Endodermal cell (in vitro differentiated cells): ENCODE measurements at regions not wholly inside any gene's neighbourhood (a gene's known extent, or its start where the extent isn't known, plus 50 kb on each side); places are given as distances from the start of the nearest gene placed in this dataset.

ENCODE experiments used
- DNase-seq: peaks from one replicate; pipeline ENCODE4 v3.0.0-alpha.2; 2017
- H3K27ac ChIP-seq: 2 replicates; pipeline ENCODE4 v1.5.1; 2013; ENCODE audit warnings: mild to moderate bottlenecking, low read depth, low read length, moderate library complexity
- H3K27me3 ChIP-seq: 2 replicates; pipeline ENCODE4 v1.6.1; 2013; ENCODE audit warnings: mild to moderate bottlenecking, low read length, moderate library complexity; ENCODE audit not compliant: insufficient read depth, control insufficient read depth, poor library complexity, severe bottlenecking
- H3K36me3 ChIP-seq: 2 replicates; pipeline ENCODE4 v1.7.0; 2013; ENCODE audit warnings: mild to moderate bottlenecking, low read length, moderate library complexity; ENCODE audit not compliant: control insufficient read depth, insufficient read depth
- H3K4me1 ChIP-seq: one replicate; pipeline ENCODE4 v1.7.0; 2013; ENCODE audit warnings: low read length; ENCODE audit not compliant: control insufficient read depth, insufficient read depth
- H3K4me3 ChIP-seq: 2 replicates; pipeline ENCODE4 v1.5.1; 2013; ENCODE audit warnings: mild to moderate bottlenecking, low read length, moderate library complexity
- H3K9ac ChIP-seq: 2 replicates; pipeline ENCODE4 v1.6.1; 2013; ENCODE audit warnings: mild to moderate bottlenecking, low read length, moderate library complexity; ENCODE audit not compliant: poor library complexity, severe bottlenecking; ENCODE audit errors: extremely low read depth
- H3K9me3 ChIP-seq: 2 replicates; pipeline ENCODE4 v1.6.1; 2013; ENCODE audit warnings: mild to moderate bottlenecking, low read length, moderate library complexity; ENCODE audit not compliant: control insufficient read depth
- H3K27ac Mint-ChIP-seq: 2 replicates; pipeline ENCODE4 v1.8.0; 2020; ENCODE audit warnings: mixed read lengths
- H3K27me3 Mint-ChIP-seq: 2 replicates; pipeline ENCODE4 v1.8.0; 2021; ENCODE audit warnings: mild to moderate bottlenecking, mixed read lengths; ENCODE audit not compliant: insufficient read depth
- H3K36me3 Mint-ChIP-seq: 2 replicates; pipeline ENCODE4 v1.8.0; 2020; ENCODE audit warnings: low read depth, mixed read lengths
- H3K4me1 Mint-ChIP-seq: 2 replicates; pipeline ENCODE4 v1.8.0; 2020; ENCODE audit warnings: mixed read lengths
- H3K4me3 Mint-ChIP-seq: 2 replicates; pipeline ENCODE4 v1.8.0; 2020; ENCODE audit warnings: mild to moderate bottlenecking, moderate library complexity, mixed read lengths
- H3K9me3 Mint-ChIP-seq: 2 replicates; pipeline ENCODE4 v1.8.0; 2020; ENCODE audit warnings: mild to moderate bottlenecking, mixed read lengths
- WGBS, 2 experiments: methylation state at CpG; one replicate each; pipeline versions ENCODE4 v1.1.5 to v1.1.7; 2013; ENCODE audit warnings: missing lambda C conversion rate in 2 of 2, mixed read lengths in 1 of 2; ENCODE audit not compliant: insufficient coverage in 1 of 2, insufficient read length in 1 of 2; 5-methylcytosine and 5-hydroxymethylcytosine counted together
- TF ChIP-seq, protein P1 (sequence below): fragments of 200-600 bp; sonication (generic); conservative IDR thresholded peaks from 2 replicates; pipeline ENCODE4 v1.5.0; 2021; ENCODE audit warnings: antibody characterized with exemption, mild to moderate bottlenecking

DNA sequence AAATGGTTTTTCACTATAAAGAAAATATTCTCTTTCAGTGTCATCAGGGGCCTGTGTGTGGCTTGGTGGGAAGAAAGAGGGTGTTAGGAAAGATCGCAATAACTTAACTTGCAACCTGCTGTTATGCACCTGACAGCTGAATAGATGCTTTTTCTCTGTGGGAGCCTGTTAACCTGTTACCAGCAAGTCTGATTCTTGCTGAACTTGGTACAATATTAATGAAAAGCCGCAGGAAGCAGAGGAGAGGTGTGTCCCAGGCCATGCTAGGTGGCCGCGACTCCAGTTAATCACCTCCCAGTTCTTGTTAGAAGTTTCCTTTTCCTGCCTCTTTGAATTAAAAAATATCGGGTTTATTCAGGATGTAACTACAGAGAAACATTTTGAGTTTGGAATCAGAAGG, 494.8 kb upstream of the AGA start:
- H3K36me3 Mint-ChIP-seq: no peaks in the 10 kb centered on the region
- H3K4me1 Mint-ChIP-seq: no peaks in the 10 kb centered on the region
- no peak overlapping the region for H3K4me3 Mint-ChIP-seq
- Histone ChIP-seq H3K27me3 (no peaks in the 10 kb centered on the region), H3K4me1 (no peaks in the 10 kb centered on the region), H3K9ac (no peak overlapping the region), H3K27ac (no peak overlapping the region), H3K4me3 (no peak overlapping the region), H3K36me3 (no peaks in the 10 kb centered on the region), H3K9me3 (peaks cover 8% of the 10 kb centered on the region)
- TF ChIP-seq, protein P1, sequence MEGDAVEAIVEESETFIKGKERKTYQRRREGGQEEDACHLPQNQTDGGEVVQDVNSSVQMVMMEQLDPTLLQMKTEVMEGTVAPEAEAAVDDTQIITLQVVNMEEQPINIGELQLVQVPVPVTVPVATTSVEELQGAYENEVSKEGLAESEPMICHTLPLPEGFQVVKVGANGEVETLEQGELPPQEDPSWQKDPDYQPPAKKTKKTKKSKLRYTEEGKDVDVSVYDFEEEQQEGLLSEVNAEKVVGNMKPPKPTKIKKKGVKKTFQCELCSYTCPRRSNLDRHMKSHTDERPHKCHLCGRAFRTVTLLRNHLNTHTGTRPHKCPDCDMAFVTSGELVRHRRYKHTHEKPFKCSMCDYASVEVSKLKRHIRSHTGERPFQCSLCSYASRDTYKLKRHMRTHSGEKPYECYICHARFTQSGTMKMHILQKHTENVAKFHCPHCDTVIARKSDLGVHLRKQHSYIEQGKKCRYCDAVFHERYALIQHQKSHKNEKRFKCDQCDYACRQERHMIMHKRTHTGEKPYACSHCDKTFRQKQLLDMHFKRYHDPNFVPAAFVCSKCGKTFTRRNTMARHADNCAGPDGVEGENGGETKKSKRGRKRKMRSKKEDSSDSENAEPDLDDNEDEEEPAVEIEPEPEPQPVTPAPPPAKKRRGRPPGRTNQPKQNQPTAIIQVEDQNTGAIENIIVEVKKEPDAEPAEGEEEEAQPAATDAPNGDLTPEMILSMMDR: no peak
- no peak overlapping the region for H3K27ac Mint-ChIP-seq
- WGBS, 2 experiments: 94 to 100% methylated on average over 3 to 5 of the region's 5 CpGs
- peaks cover 10% of the 10 kb centered on the region for H3K9me3 Mint-ChIP-seq
- no peak for DNase-seq
- no peaks in the 10 kb centered on the region for H3K27me3 Mint-ChIP-seq

DNA sequence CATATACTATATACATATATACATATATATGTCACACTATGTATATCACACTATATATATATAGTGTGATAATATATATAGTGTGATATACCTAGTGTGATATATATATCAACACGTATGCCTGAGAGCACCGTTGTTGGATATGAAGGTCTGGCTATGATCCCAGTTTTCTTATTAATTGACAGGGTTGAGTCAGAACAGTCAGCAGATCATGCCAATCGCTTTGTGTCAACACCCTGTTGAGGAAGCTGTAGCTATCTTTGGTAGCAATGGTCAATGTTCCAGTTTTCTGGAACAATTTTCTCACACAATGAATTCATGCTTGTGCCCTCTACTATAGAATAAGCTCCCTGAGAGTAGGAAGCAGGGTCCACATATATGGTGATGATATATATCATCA, 496.0 kb upstream of the AGA start:
- Histone ChIP-seq H3K9ac (no peak overlapping the region), H3K4me3 (no peak overlapping the region), H3K27me3 (no peaks in the 10 kb centered on the region), H3K4me1 (no peaks in the 10 kb centered on the region), H3K27ac (no peak overlapping the region), H3K9me3 (peaks cover 8% of the 10 kb centered on the region), H3K36me3 (no peaks in the 10 kb centered on the region)
- no peaks in the 10 kb centered on the region for H3K36me3 Mint-ChIP-seq
- WGBS, 2 experiments: 98 to 100% methylated on average over 2 to 3 of the region's 3 CpGs
- TF ChIP-seq, protein P1: no peak
- no peak for DNase-seq
- no peak overlapping the region for H3K27ac Mint-ChIP-seq
- no peak overlapping the region for H3K4me3 Mint-ChIP-seq
- H3K4me1 Mint-ChIP-seq: no peaks in the 10 kb centered on the region
- H3K9me3 Mint-ChIP-seq: peaks cover 10% of the 10 kb centered on the region
- no peaks in the 10 kb centered on the region for H3K27me3 Mint-ChIP-seq

DNA sequence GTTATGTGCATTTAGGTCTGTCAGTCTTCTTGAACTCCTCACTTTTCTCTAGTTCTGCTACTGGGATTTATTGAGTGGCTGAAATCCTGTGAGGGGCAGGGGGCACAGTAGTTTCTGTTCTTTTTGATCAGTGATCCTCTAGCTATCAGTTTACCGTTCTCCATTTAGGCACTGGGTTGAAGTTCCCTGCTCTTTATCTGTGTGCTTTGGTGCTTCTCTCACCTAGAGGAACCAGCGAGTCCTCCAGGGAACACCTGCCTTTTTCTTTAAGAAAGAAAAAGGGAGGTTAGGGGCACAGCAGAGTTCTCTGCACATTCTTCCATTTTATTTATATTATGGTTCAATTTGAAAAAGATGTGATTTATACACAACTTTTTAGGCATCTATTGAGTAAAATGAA, 503.0 kb upstream of the AGA start:
- no peaks in the 10 kb centered on the region for H3K9me3 ChIP-seq
- H3K4me1 ChIP-seq: no peaks in the 10 kb centered on the region
- no peak overlapping the region for H3K4me3 Mint-ChIP-seq
- H3K27ac Mint-ChIP-seq: no peak overlapping the region
- no peak overlapping the region for H3K4me3 ChIP-seq
- no peaks in the 10 kb centered on the region for H3K27me3 ChIP-seq
- TF ChIP-seq, protein P1: no peak
- H3K9me3 Mint-ChIP-seq: no peaks in the 10 kb centered on the region
- no peaks in the 10 kb centered on the region for H3K36me3 ChIP-seq
- no peaks in the 10 kb centered on the region for H3K4me1 Mint-ChIP-seq
- no peak for DNase-seq
- H3K27ac ChIP-seq: no peak overlapping the region
- H3K36me3 Mint-ChIP-seq: no peaks in the 10 kb centered on the region
- no peaks in the 10 kb centered on the region for H3K27me3 Mint-ChIP-seq
- no peak overlapping the region for H3K9ac ChIP-seq
- 84% methylated on average over 2 of the region's 2 CpGs; no CpG with 5 or more reads in 1 of the 2 experiments for WGBS, 2 experiments
